H9 (cell line): ENCODE measurements at regions not wholly inside any gene's neighbourhood (a gene's known extent, or its start where the extent isn't known, plus 50 kb on each side); places are given as distances from the start of the nearest gene placed in this dataset.

Experiments
- DNase-seq: peaks from one replicate; pipeline ENCODE4 v3.0.0-alpha.2; 2017
- H2AFZ ChIP-seq: one replicate; pipeline ENCODE4 v1.6.1; 2013; ENCODE audit warnings: mild to moderate bottlenecking, low read length, control low read depth, moderate library complexity
- H2AK5ac ChIP-seq: 2 replicates; pipeline ENCODE4 v1.6.1; 2013; ENCODE audit warnings: low read length, control low read depth, mixed read lengths; ENCODE audit not compliant: insufficient read length
- H2BK120ac ChIP-seq: one replicate; pipeline ENCODE4 v1.6.1; 2013; ENCODE audit warnings: low read depth, mild to moderate bottlenecking, low read length, control low read depth, inconsistent platforms; ENCODE audit not compliant: poor library complexity, severe bottlenecking
- H2BK12ac ChIP-seq: 2 replicates; pipeline ENCODE4 v1.6.1; 2013; ENCODE audit warnings: low read length, control low read depth, mixed read lengths, low read depth; ENCODE audit not compliant: insufficient read length
- H2BK15ac ChIP-seq: 2 replicates; pipeline ENCODE4 v1.6.1; 2013; ENCODE audit warnings: low read depth, low read length, control low read depth
- H2BK20ac ChIP-seq: one replicate; pipeline ENCODE4 v1.6.1; 2013; ENCODE audit warnings: low read depth, mild to moderate bottlenecking, low read length, control low read depth, inconsistent platforms; ENCODE audit not compliant: poor library complexity, severe bottlenecking
- H2BK5ac ChIP-seq: 2 replicates; pipeline ENCODE4 v1.6.1; 2013; ENCODE audit warnings: low read length, control low read depth, mixed read lengths; ENCODE audit not compliant: insufficient read length
- H3K14ac ChIP-seq: 2 replicates; pipeline ENCODE4 v1.6.1; 2013; ENCODE audit warnings: low read length, control low read depth; ENCODE audit not compliant: insufficient read depth
- H3K18ac ChIP-seq: 2 replicates; pipeline ENCODE4 v1.6.1; 2013; ENCODE audit warnings: low read depth, mild to moderate bottlenecking, mixed read lengths, low read length, control low read depth; ENCODE audit not compliant: insufficient read length
- H3K23ac ChIP-seq: 2 replicates; pipeline ENCODE4 v1.6.1; 2013; ENCODE audit warnings: low read length, control low read depth, mixed read lengths, low read depth; ENCODE audit not compliant: insufficient read length
- H3K23me2 ChIP-seq: 2 replicates; pipeline ENCODE4 v1.6.1; 2013; ENCODE audit warnings: low read depth, mild to moderate bottlenecking, mixed read lengths, low read length, control low read depth; ENCODE audit not compliant: insufficient read length, poor library complexity, severe bottlenecking
- H3K27ac ChIP-seq: 2 replicates; pipeline ENCODE4 v1.5.1; 2013; ENCODE audit warnings: low read length, control low read depth, mixed read lengths, low read depth; ENCODE audit not compliant: insufficient read length
- H3K27me3 ChIP-seq: 2 replicates; pipeline ENCODE4 v1.6.1; 2013; ENCODE audit warnings: low read length, control low read depth, inconsistent platforms; ENCODE audit not compliant: insufficient read depth
- H3K4ac ChIP-seq: 2 replicates; pipeline ENCODE4 v1.6.1; 2013; ENCODE audit warnings: low read depth, mild to moderate bottlenecking, control low read depth, inconsistent platforms, low read length, moderate library complexity
- H3K4me1 ChIP-seq: 2 replicates; pipeline ENCODE4 v1.6.1; 2013; ENCODE audit warnings: low read length, control low read depth, inconsistent platforms; ENCODE audit not compliant: insufficient read depth
- H3K4me2 ChIP-seq: 2 replicates; pipeline ENCODE4 v1.6.1; 2013; ENCODE audit warnings: low read length, control low read depth, mixed read lengths; ENCODE audit not compliant: insufficient read length, insufficient read depth
- H3K56ac ChIP-seq: 2 replicates; pipeline ENCODE4 v1.6.1; 2013; ENCODE audit warnings: low read depth, mild to moderate bottlenecking, mixed read lengths, low read length, control low read depth; ENCODE audit not compliant: insufficient read length
- H3K79me1 ChIP-seq: 2 replicates; pipeline ENCODE4 v1.6.1; 2013; ENCODE audit warnings: low read depth, mild to moderate bottlenecking, moderate library complexity, low read length, control low read depth, inconsistent platforms; ENCODE audit not compliant: insufficient read depth, poor library complexity, severe bottlenecking
- H3K79me2 ChIP-seq: 2 replicates; pipeline ENCODE4 v1.6.1; 2013; ENCODE audit warnings: low read length, control low read depth, inconsistent platforms; ENCODE audit not compliant: insufficient read depth
- H3K9ac ChIP-seq: 2 replicates; pipeline ENCODE4 v1.6.1; 2013; ENCODE audit warnings: low read length, control low read depth, mixed read lengths; ENCODE audit not compliant: insufficient read length; ENCODE audit errors: extremely low read depth
- H3K9me3 ChIP-seq: one replicate; pipeline ENCODE4 v1.6.1; 2013; ENCODE audit warnings: low read depth, low read length, inconsistent platforms; ENCODE audit not compliant: control insufficient read depth
- H3T11ph ChIP-seq: one replicate; pipeline ENCODE4 v1.6.1; 2013; ENCODE audit warnings: mild to moderate bottlenecking, low read length, control low read depth, inconsistent platforms
- H4K20me1 ChIP-seq: one replicate; pipeline ENCODE4 v1.6.1; 2013; ENCODE audit not compliant: control insufficient read depth, insufficient read length, insufficient read depth
- H4K5ac ChIP-seq: 2 replicates; pipeline ENCODE4 v1.6.1; 2013; ENCODE audit warnings: low read depth, mild to moderate bottlenecking, mixed read lengths, low read length, control low read depth; ENCODE audit not compliant: insufficient read length
- H4K8ac ChIP-seq: replicated peaks from 2 replicates; pipeline ENCODE4 v1.6.1; 2013; ENCODE audit warnings: low read length, control low read depth, mixed read lengths, low read depth; ENCODE audit not compliant: insufficient read length
- H4K91ac ChIP-seq: 2 replicates; pipeline ENCODE4 v1.6.1; 2013; ENCODE audit warnings: low read depth, mild to moderate bottlenecking, moderate library complexity, mixed read lengths, low read length, control low read depth; ENCODE audit not compliant: insufficient read length
- H3K27ac Mint-ChIP-seq, 3 experiments: 2 replicates in 2 of 3; 3 replicates in 1 of 3; pipeline ENCODE4 v1.8.0; 2020 to 2021; ENCODE audit warnings: mixed read lengths in 3 of 3, mild to moderate bottlenecking in 1 of 3, moderate library complexity in 1 of 3
- H3K27me3 Mint-ChIP-seq: 2 replicates; pipeline ENCODE4 v1.8.0; 2021; ENCODE audit warnings: low read depth, mild to moderate bottlenecking, moderate library complexity, mixed read lengths
- H3K36me3 Mint-ChIP-seq, 3 experiments: 2 replicates in 2 of 3; 3 replicates in 1 of 3; pipeline ENCODE4 v1.8.0; 2020 to 2021; ENCODE audit warnings: low read depth in 3 of 3, mixed read lengths in 3 of 3; ENCODE audit not compliant: insufficient read depth in 1 of 3
- H3K4me1 Mint-ChIP-seq, 2 experiments: 2 replicates each; pipeline ENCODE4 v1.8.0; 2020; ENCODE audit warnings: mixed read lengths in 2 of 2
- H3K4me3 Mint-ChIP-seq, 2 experiments: 2 replicates in 1 of 2; 3 replicates in 1 of 2; pipeline ENCODE4 v1.8.0; 2020 to 2021; ENCODE audit warnings: mild to moderate bottlenecking in 2 of 2, mixed read lengths in 2 of 2, moderate library complexity in 1 of 2
- H3K9me3 Mint-ChIP-seq, 2 experiments: 2 replicates in 1 of 2; 3 replicates in 1 of 2; pipeline ENCODE4 v1.8.0; 2020; ENCODE audit warnings: mild to moderate bottlenecking in 2 of 2, mixed read lengths in 2 of 2, moderate library complexity in 1 of 2
- CTCF ChIP-seq: fragments of 200-600 bp; sonication (generic); conservative IDR thresholded peaks from 3 replicates; pipeline ENCODE4 v1.8.0; 2021; ENCODE audit warnings: antibody characterized with exemption, mild to moderate bottlenecking
- WGBS: extraction: QIAGEN DNeasy Blood & Tissue Kit; methylation state at CpG from one replicate; pipeline ENCODE4 v1.1.7; 2013; ENCODE audit warnings: missing lambda C conversion rate, low lambda C conversion rate, mixed read lengths; ENCODE audit not compliant: insufficient read length; ENCODE audit errors: extremely low coverage; 5-methylcytosine and 5-hydroxymethylcytosine counted together

DNA sequence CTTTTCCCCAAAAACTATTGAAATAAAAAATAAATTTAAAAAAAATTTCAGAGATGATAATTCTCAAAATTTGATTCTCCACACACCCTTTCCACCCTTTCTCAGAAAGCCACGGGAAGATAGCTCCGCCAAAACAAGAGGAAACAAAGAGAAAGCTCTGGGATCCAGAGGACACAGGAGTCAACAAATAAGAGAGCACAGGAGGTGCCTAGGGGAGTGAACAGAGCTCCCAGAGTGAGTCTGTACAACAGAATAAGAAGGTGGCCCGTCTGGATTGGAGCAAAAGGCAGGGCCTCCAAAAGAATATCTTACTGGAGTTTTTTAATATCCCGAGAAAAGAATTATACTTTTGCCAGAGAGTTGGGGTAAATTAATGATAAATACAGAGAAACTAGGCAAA, 96.3 kb upstream of the DRD2 start:
- H3K4me3 Mint-ChIP-seq, result no peak overlapping the region
- H2AK5ac ChIP-seq, result no peak overlapping the region
- no peaks in the 10 kb centered on the region for H3K4me1 ChIP-seq
- no peaks in the 10 kb centered on the region for H4K20me1 ChIP-seq
- H2AFZ ChIP-seq, result no peak overlapping the region
- H3K4me2 ChIP-seq, result no peak overlapping the region
- no peak overlapping the region for H2BK5ac ChIP-seq
- no peak overlapping the region for H2BK12ac ChIP-seq
- peaks cover 29 to 48% of the 10 kb centered on the region in 2 experiments for H3K4me1 Mint-ChIP-seq
- no peaks in the 10 kb centered on the region for H3K79me2 ChIP-seq
- H3K36me3 Mint-ChIP-seq, result no peaks in the 10 kb centered on the region; a peak in 1 of 7 replicates
- no peak overlapping the region for H3K56ac ChIP-seq
- no peaks in the 10 kb centered on the region; a peak in 1 of 5 replicates for H3K9me3 Mint-ChIP-seq
- WGBS, result no CpG with 5 or more reads among the region's 4 CpGs
- TF ChIP-seq CTCF, result no peak
- H4K8ac ChIP-seq, result no peak overlapping the region
- no peak overlapping the region for H3K18ac ChIP-seq
- no peaks in the 10 kb centered on the region for H3K27me3 ChIP-seq
- H3K27ac Mint-ChIP-seq, result no peak overlapping the region
- peaks cover 8% of the 10 kb centered on the region for H3K27me3 Mint-ChIP-seq
- H4K5ac ChIP-seq, result no peak overlapping the region
- H3K9me3 ChIP-seq, result no peaks in the 10 kb centered on the region
- no peak overlapping the region for H3K4ac ChIP-seq
- no peak overlapping the region for H3K9ac ChIP-seq
- H4K91ac ChIP-seq, result no peak overlapping the region
- H3T11ph ChIP-seq, result no peak overlapping the region
- H3K14ac ChIP-seq, result no peak overlapping the region
- no peaks in the 10 kb centered on the region for H3K23me2 ChIP-seq
- no peak overlapping the region for H2BK120ac ChIP-seq
- no peak overlapping the region for H2BK20ac ChIP-seq
- H3K23ac ChIP-seq, result no peak overlapping the region
- H3K79me1 ChIP-seq, result no peaks in the 10 kb centered on the region
- no peak overlapping the region for H2BK15ac ChIP-seq
- H3K27ac ChIP-seq, result no peak overlapping the region
- no peak for DNase-seq
